H9 (cell line): ENCODE measurements at regions not wholly inside any gene's neighbourhood (a gene's known extent, or its start where the extent isn't known, plus 50 kb on each side); places are given as distances from the start of the nearest gene placed in this dataset.

Source experiments
- DNase-seq: peaks from one replicate; pipeline ENCODE4 v3.0.0-alpha.2; 2017
- H2AFZ ChIP-seq: one replicate; pipeline ENCODE4 v1.6.1; 2013; ENCODE audit warnings: mild to moderate bottlenecking, low read length, control low read depth, moderate library complexity
- H2AK5ac ChIP-seq: 2 replicates; pipeline ENCODE4 v1.6.1; 2013; ENCODE audit warnings: low read length, control low read depth, mixed read lengths; ENCODE audit not compliant: insufficient read length
- H2BK120ac ChIP-seq: one replicate; pipeline ENCODE4 v1.6.1; 2013; ENCODE audit warnings: low read depth, mild to moderate bottlenecking, low read length, control low read depth, inconsistent platforms; ENCODE audit not compliant: poor library complexity, severe bottlenecking
- H2BK12ac ChIP-seq: 2 replicates; pipeline ENCODE4 v1.6.1; 2013; ENCODE audit warnings: low read length, control low read depth, mixed read lengths, low read depth; ENCODE audit not compliant: insufficient read length
- H2BK15ac ChIP-seq: 2 replicates; pipeline ENCODE4 v1.6.1; 2013; ENCODE audit warnings: low read depth, low read length, control low read depth
- H2BK20ac ChIP-seq: one replicate; pipeline ENCODE4 v1.6.1; 2013; ENCODE audit warnings: low read depth, mild to moderate bottlenecking, low read length, control low read depth, inconsistent platforms; ENCODE audit not compliant: poor library complexity, severe bottlenecking
- H2BK5ac ChIP-seq: 2 replicates; pipeline ENCODE4 v1.6.1; 2013; ENCODE audit warnings: low read length, control low read depth, mixed read lengths; ENCODE audit not compliant: insufficient read length
- H3K14ac ChIP-seq: 2 replicates; pipeline ENCODE4 v1.6.1; 2013; ENCODE audit warnings: low read length, control low read depth; ENCODE audit not compliant: insufficient read depth
- H3K18ac ChIP-seq: 2 replicates; pipeline ENCODE4 v1.6.1; 2013; ENCODE audit warnings: low read depth, mild to moderate bottlenecking, mixed read lengths, low read length, control low read depth; ENCODE audit not compliant: insufficient read length
- H3K23ac ChIP-seq: 2 replicates; pipeline ENCODE4 v1.6.1; 2013; ENCODE audit warnings: low read length, control low read depth, mixed read lengths, low read depth; ENCODE audit not compliant: insufficient read length
- H3K23me2 ChIP-seq: 2 replicates; pipeline ENCODE4 v1.6.1; 2013; ENCODE audit warnings: low read depth, mild to moderate bottlenecking, mixed read lengths, low read length, control low read depth; ENCODE audit not compliant: insufficient read length, poor library complexity, severe bottlenecking
- H3K27ac ChIP-seq: 2 replicates; pipeline ENCODE4 v1.5.1; 2013; ENCODE audit warnings: low read length, control low read depth, mixed read lengths, low read depth; ENCODE audit not compliant: insufficient read length
- H3K27me3 ChIP-seq: 2 replicates; pipeline ENCODE4 v1.6.1; 2013; ENCODE audit warnings: low read length, control low read depth, inconsistent platforms; ENCODE audit not compliant: insufficient read depth
- H3K4ac ChIP-seq: 2 replicates; pipeline ENCODE4 v1.6.1; 2013; ENCODE audit warnings: low read depth, mild to moderate bottlenecking, control low read depth, inconsistent platforms, low read length, moderate library complexity
- H3K4me1 ChIP-seq: 2 replicates; pipeline ENCODE4 v1.6.1; 2013; ENCODE audit warnings: low read length, control low read depth, inconsistent platforms; ENCODE audit not compliant: insufficient read depth
- H3K4me2 ChIP-seq: 2 replicates; pipeline ENCODE4 v1.6.1; 2013; ENCODE audit warnings: low read length, control low read depth, mixed read lengths; ENCODE audit not compliant: insufficient read length, insufficient read depth
- H3K56ac ChIP-seq: 2 replicates; pipeline ENCODE4 v1.6.1; 2013; ENCODE audit warnings: low read depth, mild to moderate bottlenecking, mixed read lengths, low read length, control low read depth; ENCODE audit not compliant: insufficient read length
- H3K79me1 ChIP-seq: 2 replicates; pipeline ENCODE4 v1.6.1; 2013; ENCODE audit warnings: low read depth, mild to moderate bottlenecking, moderate library complexity, low read length, control low read depth, inconsistent platforms; ENCODE audit not compliant: insufficient read depth, poor library complexity, severe bottlenecking
- H3K79me2 ChIP-seq: 2 replicates; pipeline ENCODE4 v1.6.1; 2013; ENCODE audit warnings: low read length, control low read depth, inconsistent platforms; ENCODE audit not compliant: insufficient read depth
- H3K9ac ChIP-seq: 2 replicates; pipeline ENCODE4 v1.6.1; 2013; ENCODE audit warnings: low read length, control low read depth, mixed read lengths; ENCODE audit not compliant: insufficient read length; ENCODE audit errors: extremely low read depth
- H3K9me3 ChIP-seq: one replicate; pipeline ENCODE4 v1.6.1; 2013; ENCODE audit warnings: low read depth, low read length, inconsistent platforms; ENCODE audit not compliant: control insufficient read depth
- H3T11ph ChIP-seq: one replicate; pipeline ENCODE4 v1.6.1; 2013; ENCODE audit warnings: mild to moderate bottlenecking, low read length, control low read depth, inconsistent platforms
- H4K20me1 ChIP-seq: one replicate; pipeline ENCODE4 v1.6.1; 2013; ENCODE audit not compliant: control insufficient read depth, insufficient read length, insufficient read depth
- H4K5ac ChIP-seq: 2 replicates; pipeline ENCODE4 v1.6.1; 2013; ENCODE audit warnings: low read depth, mild to moderate bottlenecking, mixed read lengths, low read length, control low read depth; ENCODE audit not compliant: insufficient read length
- H4K8ac ChIP-seq: replicated peaks from 2 replicates; pipeline ENCODE4 v1.6.1; 2013; ENCODE audit warnings: low read length, control low read depth, mixed read lengths, low read depth; ENCODE audit not compliant: insufficient read length
- H4K91ac ChIP-seq: 2 replicates; pipeline ENCODE4 v1.6.1; 2013; ENCODE audit warnings: low read depth, mild to moderate bottlenecking, moderate library complexity, mixed read lengths, low read length, control low read depth; ENCODE audit not compliant: insufficient read length
- H3K27ac Mint-ChIP-seq, 3 experiments: 2 replicates in 2 of 3; 3 replicates in 1 of 3; pipeline ENCODE4 v1.8.0; 2020 to 2021; ENCODE audit warnings: mixed read lengths in 3 of 3, mild to moderate bottlenecking in 1 of 3, moderate library complexity in 1 of 3
- H3K27me3 Mint-ChIP-seq: 2 replicates; pipeline ENCODE4 v1.8.0; 2021; ENCODE audit warnings: low read depth, mild to moderate bottlenecking, moderate library complexity, mixed read lengths
- H3K36me3 Mint-ChIP-seq, 3 experiments: 2 replicates in 2 of 3; 3 replicates in 1 of 3; pipeline ENCODE4 v1.8.0; 2020 to 2021; ENCODE audit warnings: low read depth in 3 of 3, mixed read lengths in 3 of 3; ENCODE audit not compliant: insufficient read depth in 1 of 3
- H3K4me1 Mint-ChIP-seq, 2 experiments: 2 replicates each; pipeline ENCODE4 v1.8.0; 2020; ENCODE audit warnings: mixed read lengths in 2 of 2
- H3K4me3 Mint-ChIP-seq, 2 experiments: 2 replicates in 1 of 2; 3 replicates in 1 of 2; pipeline ENCODE4 v1.8.0; 2020 to 2021; ENCODE audit warnings: mild to moderate bottlenecking in 2 of 2, mixed read lengths in 2 of 2, moderate library complexity in 1 of 2
- H3K9me3 Mint-ChIP-seq, 2 experiments: 2 replicates in 1 of 2; 3 replicates in 1 of 2; pipeline ENCODE4 v1.8.0; 2020; ENCODE audit warnings: mild to moderate bottlenecking in 2 of 2, mixed read lengths in 2 of 2, moderate library complexity in 1 of 2
- WGBS: extraction: QIAGEN DNeasy Blood & Tissue Kit; methylation state at CpG from one replicate; pipeline ENCODE4 v1.1.7; 2013; ENCODE audit warnings: missing lambda C conversion rate, low lambda C conversion rate, mixed read lengths; ENCODE audit not compliant: insufficient read length; ENCODE audit errors: extremely low coverage; 5-methylcytosine and 5-hydroxymethylcytosine counted together
- TF ChIP-seq, protein P1 (sequence below): fragments of 200-600 bp; sonication (generic); conservative IDR thresholded peaks from 3 replicates; pipeline ENCODE4 v1.8.0; 2021; ENCODE audit warnings: antibody characterized with exemption, mild to moderate bottlenecking

DNA sequence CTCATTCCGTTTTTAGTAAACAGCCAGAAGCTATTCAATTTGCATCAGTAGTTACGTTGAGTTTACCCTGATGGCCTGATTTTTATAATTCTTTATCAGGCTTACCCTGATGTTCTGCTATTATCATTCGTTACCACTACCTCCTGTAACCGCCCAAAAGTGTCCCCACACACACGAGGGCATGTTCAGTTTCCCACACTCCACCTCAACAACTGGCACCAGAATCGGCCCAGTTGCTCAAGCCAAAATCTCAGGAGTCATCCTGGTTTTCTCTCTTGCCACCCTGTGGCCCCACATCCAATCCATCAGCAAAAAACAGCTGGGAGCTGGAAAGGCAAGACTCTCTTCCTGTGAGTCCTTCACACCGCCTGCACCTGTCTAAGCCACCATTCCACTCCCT is 102.9 kb upstream of the RAB6C start:
- no peak overlapping the region for H2BK20ac ChIP-seq
- no peak overlapping the region for H4K91ac ChIP-seq
- no CpG with 5 or more reads among the region's 7 CpGs for WGBS
- TF ChIP-seq, protein P1, sequence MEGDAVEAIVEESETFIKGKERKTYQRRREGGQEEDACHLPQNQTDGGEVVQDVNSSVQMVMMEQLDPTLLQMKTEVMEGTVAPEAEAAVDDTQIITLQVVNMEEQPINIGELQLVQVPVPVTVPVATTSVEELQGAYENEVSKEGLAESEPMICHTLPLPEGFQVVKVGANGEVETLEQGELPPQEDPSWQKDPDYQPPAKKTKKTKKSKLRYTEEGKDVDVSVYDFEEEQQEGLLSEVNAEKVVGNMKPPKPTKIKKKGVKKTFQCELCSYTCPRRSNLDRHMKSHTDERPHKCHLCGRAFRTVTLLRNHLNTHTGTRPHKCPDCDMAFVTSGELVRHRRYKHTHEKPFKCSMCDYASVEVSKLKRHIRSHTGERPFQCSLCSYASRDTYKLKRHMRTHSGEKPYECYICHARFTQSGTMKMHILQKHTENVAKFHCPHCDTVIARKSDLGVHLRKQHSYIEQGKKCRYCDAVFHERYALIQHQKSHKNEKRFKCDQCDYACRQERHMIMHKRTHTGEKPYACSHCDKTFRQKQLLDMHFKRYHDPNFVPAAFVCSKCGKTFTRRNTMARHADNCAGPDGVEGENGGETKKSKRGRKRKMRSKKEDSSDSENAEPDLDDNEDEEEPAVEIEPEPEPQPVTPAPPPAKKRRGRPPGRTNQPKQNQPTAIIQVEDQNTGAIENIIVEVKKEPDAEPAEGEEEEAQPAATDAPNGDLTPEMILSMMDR: no peak
- no peaks in the 10 kb centered on the region for H3K4me1 ChIP-seq
- DNase-seq: no peak
- no peak overlapping the region for H2AFZ ChIP-seq
- H3K79me2 ChIP-seq: no peaks in the 10 kb centered on the region
- no peak overlapping the region for H4K5ac ChIP-seq
- H3K9me3 ChIP-seq: no peaks in the 10 kb centered on the region
- H3K14ac ChIP-seq: no peak overlapping the region
- no peak overlapping the region for H4K8ac ChIP-seq
- no peak overlapping the region for H2BK12ac ChIP-seq
- H3K9me3 Mint-ChIP-seq: no peaks in the 10 kb centered on the region; a peak in 1 of 5 replicates
- H3K9ac ChIP-seq: no peak overlapping the region
- no peak overlapping the region for H3K56ac ChIP-seq
- peaks cover 9 to 13% of the 10 kb centered on the region in 2 experiments for H3K4me1 Mint-ChIP-seq
- H3K4ac ChIP-seq: no peak overlapping the region
- no peak overlapping the region for H2BK120ac ChIP-seq
- peak overlapping the region; percentile 91 to 94 for H3K4me3 Mint-ChIP-seq
- no peak overlapping the region for H3T11ph ChIP-seq
- H4K20me1 ChIP-seq: no peaks in the 10 kb centered on the region
- H3K79me1 ChIP-seq: no peaks in the 10 kb centered on the region
- no peak overlapping the region for H2AK5ac ChIP-seq
- H2BK5ac ChIP-seq: no peak overlapping the region
- H3K18ac ChIP-seq: no peak overlapping the region
- no peaks in the 10 kb centered on the region for H3K27me3 ChIP-seq
- H3K23me2 ChIP-seq: peaks cover 4% of the 10 kb centered on the region
- H3K27ac ChIP-seq: no peak overlapping the region
- H3K23ac ChIP-seq: no peak overlapping the region
- H3K4me2 ChIP-seq: peak overlapping the region; percentile 75
- H3K27me3 Mint-ChIP-seq: no peaks in the 10 kb centered on the region; the same call in 1 of the 2 replicates
- no peak overlapping the region for H2BK15ac ChIP-seq
- no peak overlapping the region for H3K27ac Mint-ChIP-seq
- H3K36me3 Mint-ChIP-seq: no peaks in the 10 kb centered on the region; a peak in 1 of 7 replicates
